Nephron progenitor cell (in vitro differentiated cells): ENCODE measurements at regions not wholly inside any gene's neighbourhood (a gene's known extent, or its start where the extent isn't known, plus 50 kb on each side); places are given as distances from the start of the nearest gene placed in this dataset.

Source experiments
- DNase-seq: peaks from one replicate; pipeline ENCODE4 v3.0.0; 2021
- H3K27ac Mint-ChIP-seq: 2 replicates; pipeline ENCODE4 v1.8.0; 2021; ENCODE audit warnings: mild to moderate bottlenecking, moderate library complexity, mixed read lengths
- H3K27me3 Mint-ChIP-seq: 2 replicates; pipeline ENCODE4 v1.8.0; 2021; ENCODE audit warnings: mild to moderate bottlenecking, low read depth, mixed read lengths; ENCODE audit not compliant: poor library complexity
- H3K36me3 Mint-ChIP-seq: 2 replicates; pipeline ENCODE4 v1.8.0; 2021; ENCODE audit warnings: low read depth, mixed read lengths
- H3K4me1 Mint-ChIP-seq: 2 replicates; pipeline ENCODE4 v1.8.0; 2021; ENCODE audit warnings: mixed read lengths
- H3K4me3 Mint-ChIP-seq: 2 replicates; pipeline ENCODE4 v1.8.0; 2021; ENCODE audit warnings: mild to moderate bottlenecking, moderate library complexity, mixed read lengths
- H3K9me3 Mint-ChIP-seq: 2 replicates; pipeline ENCODE4 v1.8.0; 2021; ENCODE audit warnings: mild to moderate bottlenecking, moderate library complexity, mixed read lengths
- TF ChIP-seq, protein P1 (sequence below): fragments of 200-600 bp; sonication (generic); IDR thresholded peaks from 2 replicates; pipeline ENCODE4 v1.5.0; 2021; ENCODE audit warnings: antibody characterized with exemption

DNA sequence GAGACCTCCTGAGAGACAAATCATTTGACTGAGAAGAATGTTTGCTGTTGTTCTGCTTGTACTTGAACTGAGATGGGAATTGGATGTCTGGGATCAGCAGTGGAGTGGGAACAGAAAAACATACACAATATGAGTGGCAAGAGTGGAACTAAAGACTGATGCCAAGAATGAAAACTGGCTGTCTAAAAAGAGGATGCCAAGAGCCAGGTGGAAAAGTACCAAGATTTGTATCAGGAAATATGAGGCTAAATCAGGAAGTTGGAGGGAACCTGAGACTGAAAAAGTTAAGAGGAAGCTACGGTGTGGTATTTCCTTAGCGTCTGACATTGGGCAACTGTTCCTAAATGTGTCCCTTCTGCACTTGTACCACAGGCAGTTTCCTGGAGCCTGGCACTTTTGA is 440.9 kb upstream of the CELF4 start:
- no peaks in the 10 kb centered on the region for H3K27me3 Mint-ChIP-seq
- H3K36me3 Mint-ChIP-seq: no peaks in the 10 kb centered on the region
- TF ChIP-seq, protein P1, sequence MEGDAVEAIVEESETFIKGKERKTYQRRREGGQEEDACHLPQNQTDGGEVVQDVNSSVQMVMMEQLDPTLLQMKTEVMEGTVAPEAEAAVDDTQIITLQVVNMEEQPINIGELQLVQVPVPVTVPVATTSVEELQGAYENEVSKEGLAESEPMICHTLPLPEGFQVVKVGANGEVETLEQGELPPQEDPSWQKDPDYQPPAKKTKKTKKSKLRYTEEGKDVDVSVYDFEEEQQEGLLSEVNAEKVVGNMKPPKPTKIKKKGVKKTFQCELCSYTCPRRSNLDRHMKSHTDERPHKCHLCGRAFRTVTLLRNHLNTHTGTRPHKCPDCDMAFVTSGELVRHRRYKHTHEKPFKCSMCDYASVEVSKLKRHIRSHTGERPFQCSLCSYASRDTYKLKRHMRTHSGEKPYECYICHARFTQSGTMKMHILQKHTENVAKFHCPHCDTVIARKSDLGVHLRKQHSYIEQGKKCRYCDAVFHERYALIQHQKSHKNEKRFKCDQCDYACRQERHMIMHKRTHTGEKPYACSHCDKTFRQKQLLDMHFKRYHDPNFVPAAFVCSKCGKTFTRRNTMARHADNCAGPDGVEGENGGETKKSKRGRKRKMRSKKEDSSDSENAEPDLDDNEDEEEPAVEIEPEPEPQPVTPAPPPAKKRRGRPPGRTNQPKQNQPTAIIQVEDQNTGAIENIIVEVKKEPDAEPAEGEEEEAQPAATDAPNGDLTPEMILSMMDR: no peak
- no peak for DNase-seq
- no peaks in the 10 kb centered on the region for H3K4me1 Mint-ChIP-seq
- H3K4me3 Mint-ChIP-seq: no peak overlapping the region
- no peak overlapping the region for H3K27ac Mint-ChIP-seq
- peaks cover 3% of the 10 kb centered on the region for H3K9me3 Mint-ChIP-seq

DNA sequence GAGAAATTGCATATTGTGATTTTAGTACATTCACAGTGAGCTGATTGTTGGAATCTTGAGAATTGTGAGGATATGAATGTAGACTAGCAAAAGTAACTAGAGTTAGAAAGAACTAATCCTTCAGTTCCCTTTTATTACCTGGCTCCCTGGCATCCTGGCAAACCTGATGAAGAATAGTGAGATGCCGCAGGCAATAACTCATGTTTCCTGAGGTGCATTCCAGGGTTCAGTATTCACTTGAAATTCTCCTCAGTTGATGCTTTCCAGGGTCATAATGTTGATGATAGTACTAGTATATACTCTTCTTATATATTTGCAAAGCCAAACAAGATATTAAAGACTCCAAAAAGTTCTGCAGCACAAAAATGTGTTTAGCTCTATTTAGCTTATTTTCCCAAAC is 432.1 kb upstream of the CELF4 start:
- Mint-ChIP-seq H3K9me3 (no peaks in the 10 kb centered on the region), H3K4me1 (no peaks in the 10 kb centered on the region), H3K27me3 (peaks cover 3% of the 10 kb centered on the region), H3K4me3 (no peak overlapping the region), H3K27ac (no peak overlapping the region), H3K36me3 (no peaks in the 10 kb centered on the region)
- no peak for DNase-seq
- TF ChIP-seq, protein P1: no peak

DNA sequence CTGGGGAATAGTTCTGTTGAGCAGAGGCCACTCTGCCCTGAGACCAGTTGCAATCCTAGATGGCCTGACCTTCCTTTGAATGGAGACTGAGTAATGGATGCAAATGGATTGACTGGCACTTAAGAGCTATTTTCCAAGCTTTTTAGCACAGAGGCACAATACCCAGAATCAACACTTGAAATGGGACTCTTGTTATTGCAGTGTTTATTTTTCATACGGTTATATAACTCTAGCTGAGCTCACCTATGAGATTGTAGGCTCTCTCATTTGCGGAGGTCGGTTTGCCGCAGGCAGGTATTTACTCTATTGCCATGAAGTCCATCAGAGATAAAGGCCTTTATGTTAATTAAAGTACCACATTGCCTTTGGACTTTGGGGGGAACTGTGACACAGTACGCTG is 422.3 kb upstream of the CELF4 start:
- Mint-ChIP-seq H3K27ac (no peak overlapping the region), H3K36me3 (no peaks in the 10 kb centered on the region), H3K4me1 (peaks cover 32% of the 10 kb centered on the region), H3K27me3 (peaks cover 3% of the 10 kb centered on the region), H3K4me3 (no peak overlapping the region), H3K9me3 (no peaks in the 10 kb centered on the region)
- TF ChIP-seq, protein P1: no peak
- no peak for DNase-seq

DNA sequence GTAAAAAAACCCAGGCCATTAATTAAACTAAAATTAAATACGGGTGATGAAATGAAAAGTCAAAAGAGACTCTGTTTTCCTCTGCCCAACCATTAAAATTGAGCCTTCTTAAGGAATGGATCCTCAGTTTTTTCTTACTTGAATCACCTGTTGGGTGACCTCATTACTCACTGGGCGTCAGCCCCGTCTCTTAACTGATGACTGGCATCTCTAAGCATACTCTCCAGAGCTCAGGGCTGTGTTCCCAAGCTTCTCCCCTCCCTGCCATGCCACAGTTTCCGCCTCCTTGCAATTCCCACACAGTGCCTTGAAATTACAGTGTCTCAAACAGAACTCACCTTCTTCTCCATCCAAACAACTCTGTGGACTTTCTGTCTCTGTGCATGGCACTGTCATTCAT is 421.1 kb upstream of the CELF4 start:
- Mint-ChIP-seq H3K36me3 (no peaks in the 10 kb centered on the region), H3K4me3 (no peak overlapping the region), H3K27me3 (peaks cover 3% of the 10 kb centered on the region), H3K9me3 (no peaks in the 10 kb centered on the region), H3K4me1 (peaks cover 32% of the 10 kb centered on the region), H3K27ac (no peak overlapping the region)
- DNase-seq: no peak
- TF ChIP-seq, protein P1: no peak

DNA sequence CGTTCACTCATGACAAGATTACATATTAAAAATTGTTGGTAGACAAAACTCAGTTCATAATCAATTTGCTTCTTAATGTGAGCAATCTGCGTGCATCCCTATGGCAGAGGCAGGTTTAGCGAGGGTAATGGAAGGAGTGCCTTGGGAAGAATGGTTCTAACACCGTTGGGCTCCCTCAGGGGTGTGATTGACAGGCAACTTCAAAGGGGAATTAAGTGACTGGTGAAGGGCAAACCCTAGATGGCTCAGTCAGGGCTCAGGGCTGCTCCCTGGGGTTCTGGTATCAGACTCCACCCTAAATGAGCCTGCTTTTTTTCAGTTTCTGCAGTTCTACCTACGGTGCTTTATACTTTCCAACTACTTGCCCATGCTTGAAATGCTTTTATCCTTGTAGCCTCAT is 419.5 kb upstream of the CELF4 start:
- Mint-ChIP-seq H3K27ac (no peak overlapping the region), H3K27me3 (peaks cover 3% of the 10 kb centered on the region), H3K36me3 (no peaks in the 10 kb centered on the region), H3K4me3 (no peak overlapping the region), H3K9me3 (no peaks in the 10 kb centered on the region), H3K4me1 (peaks cover 32% of the 10 kb centered on the region)
- peak; percentile 16 for DNase-seq
- TF ChIP-seq, protein P1: no peak

DNA sequence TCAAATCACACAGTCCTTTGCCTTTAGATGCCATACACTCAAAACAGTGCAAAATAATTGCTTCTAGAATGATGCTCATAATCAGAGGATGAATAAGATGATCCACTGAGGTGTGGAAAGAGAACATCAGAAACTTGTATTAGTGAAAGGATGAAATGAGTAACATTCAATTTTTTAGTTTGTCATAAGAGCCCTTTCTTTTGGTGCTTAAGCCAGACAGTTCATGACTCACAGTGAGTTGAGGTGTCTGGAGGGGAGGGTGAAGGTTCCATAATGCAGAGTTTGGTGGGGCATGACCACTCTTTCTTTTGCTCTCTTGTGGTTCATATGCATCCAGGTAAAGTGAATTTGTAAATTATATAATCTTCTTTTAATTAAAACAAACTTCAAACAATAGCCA is 415.0 kb upstream of the CELF4 start:
- TF ChIP-seq, protein P1: no peak
- DNase-seq: no peak
- peaks cover 2% of the 10 kb centered on the region for H3K27me3 Mint-ChIP-seq
- peaks cover 16% of the 10 kb centered on the region for H3K4me1 Mint-ChIP-seq
- H3K27ac Mint-ChIP-seq: no peak overlapping the region
- no peaks in the 10 kb centered on the region for H3K36me3 Mint-ChIP-seq
- H3K4me3 Mint-ChIP-seq: no peak overlapping the region
- peaks cover 10% of the 10 kb centered on the region for H3K9me3 Mint-ChIP-seq
